Natural killer cell (primary cell): ENCODE measurements at regions not wholly inside any gene's neighbourhood (a gene's known extent, or its start where the extent isn't known, plus 50 kb on each side); places are given as distances from the start of the nearest gene placed in this dataset.

Experiments
- ATAC-seq, 3 donors: fragments of 150-1000 bp in 2 of 3; fragments of 200-7000 bp in 1 of 3; cut with Tn5 transposase; 1 replicate in 1 of 3; 2 replicates in 2 of 3; pipeline ENCODE4 v1.10.0; 2021; ENCODE audit warnings: mild to moderate bottlenecking in 2 of 3, moderate library complexity in 2 of 3
- DNase-seq, 2 donors: peaks; one replicate each; pipeline versions ENCODE4 v3.0.0 to v3.0.0-alpha.2; 2013 to 2021; ENCODE audit warnings: mixed read lengths in 1 of 2
- H3K27ac ChIP-seq: one replicate; pipeline ENCODE4 v1.5.1; 2013; ENCODE audit warnings: mild to moderate bottlenecking, low read length
- H3K27me3 ChIP-seq: one replicate; pipeline ENCODE4 v1.6.1; 2013; ENCODE audit warnings: low read length; ENCODE audit not compliant: control insufficient read depth, insufficient read depth
- H3K36me3 ChIP-seq: one replicate; pipeline ENCODE4 v1.6.1; 2013; ENCODE audit warnings: low read length; ENCODE audit not compliant: control insufficient read depth, insufficient read depth
- H3K4me1 ChIP-seq: one replicate; pipeline ENCODE4 v1.6.1; 2013; ENCODE audit warnings: low read length; ENCODE audit not compliant: control insufficient read depth, insufficient read depth
- H3K4me3 ChIP-seq: one replicate; pipeline ENCODE4 v1.5.1; 2013; ENCODE audit warnings: low read length
- H3K9me3 ChIP-seq: one replicate; pipeline ENCODE4 v1.6.1; 2013; ENCODE audit warnings: low read length; ENCODE audit not compliant: control insufficient read depth, insufficient read depth
- H3K27ac Mint-ChIP-seq, 2 donors: one replicate each; pipeline ENCODE4 v1.8.0; 2022; ENCODE audit warnings: mild to moderate bottlenecking in 2 of 2, mixed read lengths in 2 of 2, moderate library complexity in 1 of 2
- H3K27me3 Mint-ChIP-seq, 2 donors: one replicate each; pipeline ENCODE4 v1.8.0; 2022; ENCODE audit warnings: low read depth in 2 of 2, mixed read lengths in 2 of 2
- H3K36me3 Mint-ChIP-seq: one replicate; pipeline ENCODE4 v1.8.0; 2022; ENCODE audit warnings: mixed read lengths
- H3K4me1 Mint-ChIP-seq, 2 donors: one replicate each; pipeline ENCODE4 v1.8.0; 2022; ENCODE audit warnings: mixed read lengths in 2 of 2
- H3K4me3 Mint-ChIP-seq: one replicate; pipeline ENCODE4 v1.8.0; 2022; ENCODE audit warnings: mild to moderate bottlenecking, moderate library complexity, mixed read lengths
- H3K9me3 Mint-ChIP-seq, 2 donors: one replicate each; pipeline ENCODE4 v1.8.0; 2022; ENCODE audit warnings: mixed read lengths in 2 of 2
- WGBS: methylation state at CpG from one replicate; pipeline ENCODE4 v1.1.7; 2013; ENCODE audit warnings: missing lambda C conversion rate; ENCODE audit not compliant: insufficient coverage; 5-methylcytosine and 5-hydroxymethylcytosine counted together
- intact Hi-C: fragments of 100-400 bp; cut with micrococcal nuclease; formaldehyde crosslinking; loops from one replicate; pipeline ENCODE4 v1.14.2; 2022
- TF ChIP-seq, protein P1 (sequence below): fragments of 200-600 bp; IDR thresholded peaks from one replicate; pipeline ENCODE4 v1.8.0; 2022; ENCODE audit warnings: antibody characterized with exemption

DNA sequence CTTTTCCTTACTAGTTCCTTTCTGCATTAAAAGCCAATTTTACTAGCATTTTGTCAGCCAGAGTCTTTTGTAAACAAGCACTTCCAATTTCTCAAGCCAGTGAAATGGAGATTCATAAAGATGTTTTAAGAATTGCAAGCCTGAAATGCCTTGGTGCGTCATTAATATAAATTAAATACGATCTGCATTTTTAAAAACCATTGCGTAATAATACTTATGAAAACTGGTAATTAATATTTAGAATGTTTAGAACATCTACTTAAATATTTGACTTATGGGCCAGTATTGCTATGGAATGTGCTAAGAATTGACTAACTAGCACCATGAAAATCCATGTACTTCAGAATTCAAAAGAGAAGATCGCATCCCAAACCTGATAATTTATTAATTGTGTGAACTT is 89.1 kb upstream of the PROX1 start:
- intact Hi-C loops: no loop called here
- H3K27ac Mint-ChIP-seq: no peak overlapping the region
- H3K36me3 Mint-ChIP-seq: no peaks in the 10 kb centered on the region
- Histone ChIP-seq H3K27ac (no peak overlapping the region), H3K9me3 (no peaks in the 10 kb centered on the region), H3K27me3 (no peaks in the 10 kb centered on the region), H3K4me3 (no peak overlapping the region), H3K36me3 (no peaks in the 10 kb centered on the region), H3K4me1 (no peaks in the 10 kb centered on the region)
- no peak for ATAC-seq
- H3K27me3 Mint-ChIP-seq: peaks cover 2 to 6% of the 10 kb centered on the region in 2 donors
- H3K9me3 Mint-ChIP-seq: peaks cover 0 to 2% of the 10 kb centered on the region in 2 donors
- WGBS: no CpG with 5 or more reads among the region's 4 CpGs
- TF ChIP-seq, protein P1, sequence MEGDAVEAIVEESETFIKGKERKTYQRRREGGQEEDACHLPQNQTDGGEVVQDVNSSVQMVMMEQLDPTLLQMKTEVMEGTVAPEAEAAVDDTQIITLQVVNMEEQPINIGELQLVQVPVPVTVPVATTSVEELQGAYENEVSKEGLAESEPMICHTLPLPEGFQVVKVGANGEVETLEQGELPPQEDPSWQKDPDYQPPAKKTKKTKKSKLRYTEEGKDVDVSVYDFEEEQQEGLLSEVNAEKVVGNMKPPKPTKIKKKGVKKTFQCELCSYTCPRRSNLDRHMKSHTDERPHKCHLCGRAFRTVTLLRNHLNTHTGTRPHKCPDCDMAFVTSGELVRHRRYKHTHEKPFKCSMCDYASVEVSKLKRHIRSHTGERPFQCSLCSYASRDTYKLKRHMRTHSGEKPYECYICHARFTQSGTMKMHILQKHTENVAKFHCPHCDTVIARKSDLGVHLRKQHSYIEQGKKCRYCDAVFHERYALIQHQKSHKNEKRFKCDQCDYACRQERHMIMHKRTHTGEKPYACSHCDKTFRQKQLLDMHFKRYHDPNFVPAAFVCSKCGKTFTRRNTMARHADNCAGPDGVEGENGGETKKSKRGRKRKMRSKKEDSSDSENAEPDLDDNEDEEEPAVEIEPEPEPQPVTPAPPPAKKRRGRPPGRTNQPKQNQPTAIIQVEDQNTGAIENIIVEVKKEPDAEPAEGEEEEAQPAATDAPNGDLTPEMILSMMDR: no peak
- no peak for DNase-seq
- no peak overlapping the region for H3K4me3 Mint-ChIP-seq
- no peaks in the 10 kb centered on the region for H3K4me1 Mint-ChIP-seq

GRCh38 chr1:213899413-213899812 is 88.4 kb upstream of the PROX1 start:
- H3K4me1 Mint-ChIP-seq: no peaks in the 10 kb centered on the region
- H3K4me3 Mint-ChIP-seq: no peak overlapping the region
- no peak for ATAC-seq
- no peaks in the 10 kb centered on the region for H3K9me3 ChIP-seq
- peaks cover 0 to 2% of the 10 kb centered on the region in 2 donors for H3K9me3 Mint-ChIP-seq
- no peak overlapping the region for H3K27ac ChIP-seq
- TF ChIP-seq, protein P1: no peak
- no peak for DNase-seq
- H3K36me3 Mint-ChIP-seq: no peaks in the 10 kb centered on the region
- peaks cover 2 to 6% of the 10 kb centered on the region in 2 donors for H3K27me3 Mint-ChIP-seq
- no peak overlapping the region for H3K27ac Mint-ChIP-seq
- 7% methylated on average over 3 of the region's 4 CpGs for WGBS
- no peaks in the 10 kb centered on the region for H3K36me3 ChIP-seq
- H3K4me3 ChIP-seq: no peak overlapping the region
- no peaks in the 10 kb centered on the region for H3K4me1 ChIP-seq
- intact Hi-C loops: no loop called here
- no peaks in the 10 kb centered on the region for H3K27me3 ChIP-seq

GRCh38 chr1:213905344-213905743 is 82.4 kb upstream of the PROX1 start:
- Histone ChIP-seq H3K36me3 (no peaks in the 10 kb centered on the region), H3K27me3 (no peaks in the 10 kb centered on the region), H3K4me1 (no peaks in the 10 kb centered on the region), H3K9me3 (no peaks in the 10 kb centered on the region), H3K4me3 (no peak overlapping the region), H3K27ac (no peak overlapping the region)
- ATAC-seq: no peak
- intact Hi-C loops: no loop called here
- Mint-ChIP-seq H3K27me3 (peaks cover 0 to 16% of the 10 kb centered on the region in 2 donors), H3K4me3 (no peak overlapping the region), H3K36me3 (no peaks in the 10 kb centered on the region), H3K9me3 (peaks cover 0 to 3% of the 10 kb centered on the region in 2 donors), H3K4me1 (no peaks in the 10 kb centered on the region), H3K27ac (no peak overlapping the region)
- WGBS: 73% methylated on average over 13 of the region's 13 CpGs
- TF ChIP-seq, protein P1: no peak
- DNase-seq: no peak

DNA sequence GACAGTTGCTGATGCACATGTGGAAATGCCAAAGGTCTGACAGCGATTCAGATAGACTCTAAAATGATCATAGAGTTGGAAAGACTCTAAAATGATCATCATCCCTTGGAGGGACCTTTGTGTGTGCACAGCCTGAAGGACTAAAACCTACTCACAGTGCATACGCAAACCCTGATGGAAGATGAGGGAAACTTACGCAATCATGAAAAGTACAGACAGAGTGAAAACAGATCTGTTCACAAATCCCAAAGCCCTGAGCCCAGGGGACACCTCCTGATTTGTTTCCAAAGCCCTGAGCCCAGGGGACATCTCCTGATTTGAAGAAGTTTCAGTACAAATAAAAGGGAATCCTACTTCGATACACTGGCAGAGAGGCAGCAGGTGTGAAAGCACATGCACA is 79.3 kb upstream of the PROX1 start:
- Histone ChIP-seq H3K27ac (no peak overlapping the region), H3K27me3 (no peaks in the 10 kb centered on the region), H3K9me3 (no peaks in the 10 kb centered on the region), H3K36me3 (no peaks in the 10 kb centered on the region), H3K4me1 (no peaks in the 10 kb centered on the region), H3K4me3 (no peak overlapping the region)
- Mint-ChIP-seq H3K4me1 (no peaks in the 10 kb centered on the region), H3K36me3 (no peaks in the 10 kb centered on the region), H3K27me3 (peaks cover 0 to 10% of the 10 kb centered on the region in 2 donors), H3K4me3 (no peak overlapping the region), H3K27ac (no peak overlapping the region), H3K9me3 (peaks cover 0 to 3% of the 10 kb centered on the region in 2 donors)
- intact Hi-C loops: no loop called here
- no peak for DNase-seq
- TF ChIP-seq, protein P1: no peak
- 89% methylated on average over 4 of the region's 4 CpGs for WGBS
- ATAC-seq: no peak
